Astrocyte of the cerebellum (primary cell): ENCODE measurements at regions not wholly inside any gene's neighbourhood (a gene's known extent, or its start where the extent isn't known, plus 50 kb on each side); places are given as distances from the start of the nearest gene placed in this dataset.

ENCODE experiments used
- DNase-seq: peaks from one replicate; pipeline ENCODE4 v3.0.0-alpha.2; 2011; ENCODE audit warnings: low read depth
- H3K4me3 ChIP-seq: 2 replicates; pipeline ENCODE4 v1.5.1; 2011; ENCODE audit warnings: mild to moderate bottlenecking, low read depth, low read length, moderate library complexity
- CTCF ChIP-seq: IDR thresholded peaks from 2 replicates; pipeline ENCODE4 v1.5.1; 2012; ENCODE audit warnings: low read length, low read depth, moderate library complexity, mild to moderate bottlenecking; ENCODE audit errors: missing control alignments
- in situ Hi-C: cut with HindIII; loops from 2 replicates; pipeline ENCODE4 v1.10.0; 2017; ENCODE audit warnings: low sequenced_read_pairs

- no peak for TF ChIP-seq CTCF
- DNase-seq: peak; percentile 2
- no peak overlapping the region for H3K4me3 ChIP-seq
- in situ Hi-C loops: no loop called here
Observed at GRCh38 chr13:73416093-73416492, 357.3 kb downstream of the KLF5 start.

DNA sequence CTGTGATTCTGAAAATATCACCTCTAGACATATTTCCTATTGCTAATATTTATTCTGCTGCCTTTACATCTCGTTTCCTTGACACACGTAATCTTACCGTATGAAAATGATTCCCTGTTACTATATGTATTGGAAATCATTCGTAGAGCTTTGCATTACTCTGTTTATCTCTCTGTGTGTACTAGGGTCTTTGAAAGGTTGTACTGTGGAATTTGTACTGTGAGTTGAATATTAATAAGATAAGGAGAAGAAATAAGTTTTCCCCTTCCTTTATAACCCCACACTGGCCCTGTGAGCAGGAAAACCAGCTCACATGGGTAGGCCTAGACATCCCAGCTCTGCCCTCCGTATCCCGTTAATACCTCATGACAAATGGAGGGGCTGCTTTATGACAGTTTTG is 354.9 kb downstream of the KLF5 start:
- DNase-seq: no peak
- no peak for TF ChIP-seq CTCF
- no peak overlapping the region for H3K4me3 ChIP-seq
- in situ Hi-C loops: no loop called here

- TF ChIP-seq CTCF: no peak
- no peak overlapping the region for H3K4me3 ChIP-seq
- in situ Hi-C loops: no loop called here
- DNase-seq: no peak
Observed at GRCh38 chr13:73412933-73413332, 354.1 kb downstream of the KLF5 start.

GRCh38 chr13:73411067-73411809 is 352.4 kb downstream of the KLF5 start:
- no peak for TF ChIP-seq CTCF

DNA sequence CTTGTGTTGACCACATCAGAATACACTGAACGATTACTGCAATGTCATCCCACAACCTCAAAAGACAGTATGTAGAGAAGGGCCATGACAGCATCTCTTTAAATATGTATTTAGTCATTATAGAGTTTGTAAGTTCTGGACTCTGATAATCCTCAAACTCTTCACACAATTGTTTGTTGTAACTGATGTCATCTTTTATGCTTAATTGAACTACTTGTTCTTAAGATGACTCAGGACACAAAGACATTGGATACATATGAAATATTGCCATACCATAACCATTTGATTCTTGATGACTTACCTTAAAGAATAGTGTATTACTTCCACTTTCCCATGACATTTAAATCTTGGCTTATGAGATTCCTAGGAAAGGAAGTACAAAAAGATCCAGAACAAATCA is 347.6 kb downstream of the KLF5 start:
- no peak for DNase-seq
- no peak overlapping the region for H3K4me3 ChIP-seq
- in situ Hi-C loops: no loop called here
- TF ChIP-seq CTCF: no peak

More at GRCh38 chr13:73411067-73411809, 352.4 kb downstream of the KLF5 start:
- H3K4me3 ChIP-seq: no peak overlapping the region
- in situ Hi-C loops: no loop called here
- no peak for DNase-seq

DNA sequence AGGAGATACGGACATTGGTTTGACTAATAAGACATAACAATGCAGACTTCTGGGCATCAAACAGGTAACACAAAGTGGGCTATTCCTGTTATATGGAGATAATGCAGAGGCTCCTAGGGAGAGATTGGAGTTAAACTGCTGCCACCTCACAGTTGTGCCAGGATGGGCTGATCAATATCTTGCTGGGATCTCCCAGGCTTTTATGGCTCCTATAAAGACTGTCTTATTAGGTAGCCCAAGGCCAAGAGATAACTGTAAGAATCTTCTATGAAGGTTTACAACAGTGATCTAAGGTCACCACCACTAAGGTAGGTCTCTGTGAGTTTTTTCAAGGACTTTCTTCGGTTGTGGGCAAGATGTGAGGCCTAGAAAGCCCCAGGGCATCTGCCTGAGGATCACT is 345.8 kb downstream of the KLF5 start:
- in situ Hi-C loops: no loop called here
- DNase-seq: no peak
- no peak for TF ChIP-seq CTCF
- no peak overlapping the region for H3K4me3 ChIP-seq
